Stimulated activated naive CD4-positive, alpha-beta T cell treated with Interleukin-2 at 50 U/mL for 16 hours (primary cell): ENCODE measurements at regions not wholly inside any gene's neighbourhood (a gene's known extent, or its start where the extent isn't known, plus 50 kb on each side); places are given as distances from the start of the nearest gene placed in this dataset.

Source experiments
- DNase-seq: peaks from one replicate; lab custom pipeline; 2025; lab: John Stamatoyannopoulos, UW

- DNase-seq, result no peak
Observed at GRCh38 chr1:198864695-198865094, 225.9 kb downstream of the PTPRC start.

- no peak for DNase-seq
Observed at GRCh38 chr1:198865319-198865718, 226.5 kb downstream of the PTPRC start.

- no peak for DNase-seq
Observed at GRCh38 chr1:198867182-198867581, 228.3 kb downstream of the PTPRC start.

- DNase-seq, result no peak
Observed at GRCh38 chr1:198873696-198874230, 234.9 kb downstream of the PTPRC start.

GRCh38 chr1:198876371-198876871, 237.6 kb downstream of the PTPRC start:
- no peak for DNase-seq

- no peak for DNase-seq
Observed at GRCh38 chr1:198878566-198878965, 239.7 kb downstream of the PTPRC start.

GRCh38 chr1:198879711-198880306, 241.0 kb downstream of the PTPRC start:
- DNase-seq, result no peak

- DNase-seq, result no peak
Observed at GRCh38 chr1:198880397-198880796, 241.6 kb downstream of the PTPRC start.

GRCh38 chr1:198880818-198881597, 242.2 kb downstream of the PTPRC start:
- no peak for DNase-seq

- no peak for DNase-seq
Observed at GRCh38 chr1:198883184-198883583, 244.3 kb downstream of the PTPRC start.

- no peak for DNase-seq
Observed at GRCh38 chr1:198887866-198888265, 249.0 kb downstream of the PTPRC start.

- DNase-seq, result no peak
Observed at GRCh38 chr1:198888379-198888943, 249.6 kb downstream of the PTPRC start.

- no peak for DNase-seq
Observed at GRCh38 chr1:198889101-198889500, 250.3 kb downstream of the PTPRC start.

GRCh38 chr1:198889749-198890148, 250.9 kb downstream of the PTPRC start:
- no peak for DNase-seq

- no peak for DNase-seq
Observed at GRCh38 chr1:198890214-198890930, 251.5 kb downstream of the PTPRC start.

GRCh38 chr1:198892065-198892464, 253.2 kb downstream of the PTPRC start:
- DNase-seq, result no peak

GRCh38 chr1:198893141-198893540, 254.3 kb downstream of the PTPRC start:
- no peak for DNase-seq

- DNase-seq, result no peak
Observed at GRCh38 chr1:198893763-198894444, 255.1 kb downstream of the PTPRC start.

- DNase-seq, result no peak
Observed at GRCh38 chr1:198901266-198901665, 262.4 kb downstream of the PTPRC start.

GRCh38 chr1:198902655-198903054, 263.8 kb downstream of the PTPRC start:
- no peak for DNase-seq

- DNase-seq, result no peak
Observed at GRCh38 chr1:198903203-198903602, 264.4 kb downstream of the PTPRC start.

- DNase-seq, result no peak
Observed at GRCh38 chr1:198903621-198904020, 264.8 kb downstream of the PTPRC start.
